DOHH2 (cell line): ENCODE measurements at regions not wholly inside any gene's neighbourhood (a gene's known extent, or its start where the extent isn't known, plus 50 kb on each side); places are given as distances from the start of the nearest gene placed in this dataset.

Experiments
- H3F3A ChIP-seq: fragments of 200-600 bp; sonication (generic), shearing (Covaris generic); 2 replicates; pipeline ENCODE4 v1.6.0; 2016; ENCODE audit warnings: antibody characterized with exemption, mild to moderate bottlenecking; ENCODE audit not compliant: control insufficient read depth, insufficient read depth
- H3K27ac ChIP-seq: fragments of 200-600 bp; sonication (generic); 2 replicates; pipeline ENCODE4 v1.5.1; 2014; ENCODE audit warnings: low read depth, mild to moderate bottlenecking, low read length, moderate library complexity
- H3K27me3 ChIP-seq: fragments of 200-600 bp; sonication (generic); 2 replicates; pipeline ENCODE4 v1.6.1; 2014; ENCODE audit warnings: mild to moderate bottlenecking, low read length, mixed read lengths; ENCODE audit not compliant: control insufficient read depth
- H3K36me3 ChIP-seq: fragments of 200-600 bp; sonication (generic); 2 replicates; pipeline ENCODE4 v1.6.1; 2014; ENCODE audit warnings: mild to moderate bottlenecking, low read length, moderate library complexity, mixed read lengths; ENCODE audit not compliant: control insufficient read depth
- H3K4me1 ChIP-seq: fragments of 200-600 bp; sonication (generic); 2 replicates; pipeline ENCODE4 v1.6.1; 2014; ENCODE audit warnings: mild to moderate bottlenecking, low read length, mixed read lengths; ENCODE audit not compliant: control insufficient read depth
- H3K4me2 ChIP-seq: fragments of 200-600 bp; sonication (generic); 2 replicates; pipeline ENCODE4 v1.6.0; 2014; ENCODE audit warnings: mild to moderate bottlenecking, low read length, moderate library complexity
- H3K4me3 ChIP-seq: fragments of 200-600 bp; sonication (generic); 2 replicates; pipeline ENCODE4 v1.5.1; 2014; ENCODE audit warnings: mild to moderate bottlenecking, low read length, mixed read lengths
- H3K79me2 ChIP-seq: fragments of 200-600 bp; sonication (generic); 2 replicates; pipeline ENCODE4 v1.6.1; 2014; ENCODE audit warnings: mild to moderate bottlenecking, low read length, mixed read lengths; ENCODE audit not compliant: control insufficient read depth
- H3K9me2 ChIP-seq: fragments of 200-600 bp; sonication (generic); replicated peaks from 2 replicates; pipeline ENCODE4 v1.6.1; 2014; ENCODE audit warnings: mild to moderate bottlenecking, low read length, mixed read lengths; ENCODE audit not compliant: control insufficient read depth
- H3K9me3 ChIP-seq: fragments of 200-600 bp; sonication (generic); 2 replicates; pipeline ENCODE4 v1.6.1; 2014; ENCODE audit warnings: antibody characterized with exemption, low read length, mixed read lengths; ENCODE audit not compliant: control insufficient read depth, insufficient read depth
- H4K20me1 ChIP-seq: fragments of 200-600 bp; sonication (generic); 2 replicates; pipeline ENCODE4 v1.6.0; 2014; ENCODE audit warnings: low read depth, mild to moderate bottlenecking, antibody characterized with exemption, low read length, moderate library complexity; ENCODE audit not compliant: control insufficient read depth, insufficient read depth
- EZH2phosphoT487 ChIP-seq: fragments of 200-600 bp; sonication (generic); IDR thresholded peaks from 2 replicates; pipeline ENCODE4 v1.6.1; 2017; ENCODE audit warnings: borderline replicate concordance, mild to moderate bottlenecking, antibody characterized with exemption, low read length, moderate library complexity, mixed read lengths
- TF ChIP-seq, protein P1 (sequence below): fragments of 200-600 bp; sonication (generic); IDR thresholded peaks from one replicate; pipeline ENCODE4 v1.5.1; 2014; ENCODE audit warnings: antibody characterized with exemption, mild to moderate bottlenecking, low read depth, low read length; ENCODE audit not compliant: poor library complexity, severe bottlenecking

DNA sequence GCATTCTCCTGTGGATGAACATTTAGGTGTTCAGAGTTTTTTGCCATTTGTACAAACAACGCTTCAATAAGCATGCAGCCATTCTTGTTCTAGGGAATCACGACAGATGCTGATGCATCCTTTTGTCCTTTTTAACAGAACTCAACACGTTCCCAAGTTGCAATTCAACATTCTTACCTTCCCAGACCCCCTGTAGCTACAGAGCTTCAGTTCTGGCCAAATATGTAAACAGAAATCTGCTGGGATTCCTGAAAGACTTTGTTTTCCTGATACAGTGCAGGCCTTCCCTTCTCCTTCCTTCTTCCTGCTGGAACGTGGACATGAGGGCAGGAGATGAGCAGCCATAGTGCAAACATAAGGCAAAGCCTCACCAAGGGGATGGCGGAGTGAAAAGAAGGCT lies 59.1 kb upstream of the SPATA12 start:
- H3K9me2 ChIP-seq: no peaks in the 10 kb centered on the region
- H3K9me3 ChIP-seq: no peaks in the 10 kb centered on the region
- TF ChIP-seq, protein P1, sequence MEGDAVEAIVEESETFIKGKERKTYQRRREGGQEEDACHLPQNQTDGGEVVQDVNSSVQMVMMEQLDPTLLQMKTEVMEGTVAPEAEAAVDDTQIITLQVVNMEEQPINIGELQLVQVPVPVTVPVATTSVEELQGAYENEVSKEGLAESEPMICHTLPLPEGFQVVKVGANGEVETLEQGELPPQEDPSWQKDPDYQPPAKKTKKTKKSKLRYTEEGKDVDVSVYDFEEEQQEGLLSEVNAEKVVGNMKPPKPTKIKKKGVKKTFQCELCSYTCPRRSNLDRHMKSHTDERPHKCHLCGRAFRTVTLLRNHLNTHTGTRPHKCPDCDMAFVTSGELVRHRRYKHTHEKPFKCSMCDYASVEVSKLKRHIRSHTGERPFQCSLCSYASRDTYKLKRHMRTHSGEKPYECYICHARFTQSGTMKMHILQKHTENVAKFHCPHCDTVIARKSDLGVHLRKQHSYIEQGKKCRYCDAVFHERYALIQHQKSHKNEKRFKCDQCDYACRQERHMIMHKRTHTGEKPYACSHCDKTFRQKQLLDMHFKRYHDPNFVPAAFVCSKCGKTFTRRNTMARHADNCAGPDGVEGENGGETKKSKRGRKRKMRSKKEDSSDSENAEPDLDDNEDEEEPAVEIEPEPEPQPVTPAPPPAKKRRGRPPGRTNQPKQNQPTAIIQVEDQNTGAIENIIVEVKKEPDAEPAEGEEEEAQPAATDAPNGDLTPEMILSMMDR: no peak
- no peak for TF ChIP-seq EZH2phosphoT487
- no peaks in the 10 kb centered on the region for H3K4me1 ChIP-seq
- H3K36me3 ChIP-seq: no peaks in the 10 kb centered on the region
- no peaks in the 10 kb centered on the region for H3K79me2 ChIP-seq
- no peak overlapping the region for H3K4me3 ChIP-seq
- H4K20me1 ChIP-seq: no peaks in the 10 kb centered on the region
- H3F3A ChIP-seq: no peaks in the 10 kb centered on the region
- no peak overlapping the region for H3K4me2 ChIP-seq
- no peaks in the 10 kb centered on the region for H3K27me3 ChIP-seq
- no peak overlapping the region for H3K27ac ChIP-seq

DNA sequence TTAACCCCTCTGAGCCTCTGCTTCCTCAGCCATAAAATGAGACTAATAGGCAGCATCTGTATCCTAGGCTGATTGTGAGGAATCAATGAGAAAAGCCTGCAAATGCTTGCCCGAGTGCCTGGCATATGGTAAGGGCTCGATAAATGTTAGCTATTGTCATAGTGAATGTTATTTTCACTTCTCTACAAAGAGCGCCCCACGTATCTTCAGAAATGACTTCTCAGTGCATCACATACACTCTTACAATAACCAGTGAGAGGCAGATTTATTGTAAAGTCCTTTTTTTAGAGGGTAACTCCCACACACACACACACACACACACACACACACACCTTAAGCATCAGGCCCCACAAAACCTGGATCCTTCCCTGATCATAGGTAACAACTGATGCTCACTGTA lies 60.5 kb upstream of the SPATA12 start:
- Histone ChIP-seq H3K9me3 (no peaks in the 10 kb centered on the region), H3K4me2 (no peak overlapping the region), H4K20me1 (no peaks in the 10 kb centered on the region), H3K4me1 (no peaks in the 10 kb centered on the region), H3K9me2 (no peaks in the 10 kb centered on the region), H3K4me3 (no peak overlapping the region), H3K36me3 (no peaks in the 10 kb centered on the region), H3K27ac (no peak overlapping the region), H3F3A (no peaks in the 10 kb centered on the region), H3K27me3 (no peaks in the 10 kb centered on the region), H3K79me2 (no peaks in the 10 kb centered on the region)
- TF ChIP-seq, protein P1: no peak
- TF ChIP-seq EZH2phosphoT487: no peak

DNA sequence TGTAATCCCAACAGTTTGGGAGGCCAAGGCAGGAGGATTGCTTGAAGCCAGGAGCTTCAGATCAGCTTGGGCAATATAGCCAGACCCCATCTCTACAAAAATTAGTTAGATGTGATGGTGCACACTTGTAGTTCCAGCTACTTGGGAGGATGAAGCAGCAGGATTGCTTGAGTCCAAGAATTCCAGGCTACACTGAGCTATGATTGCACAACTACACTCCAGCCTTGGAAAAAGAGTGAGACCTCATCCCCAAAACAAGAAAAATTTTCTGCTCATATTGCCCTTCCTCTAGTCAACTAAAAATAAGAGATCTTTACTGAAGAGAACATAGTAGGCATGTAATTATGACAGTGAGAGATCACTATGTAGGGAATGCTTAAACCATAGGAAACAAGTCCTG lies 60.9 kb upstream of the SPATA12 start:
- H3K4me1 ChIP-seq: no peaks in the 10 kb centered on the region
- H3K27me3 ChIP-seq: no peaks in the 10 kb centered on the region
- H3K4me3 ChIP-seq: no peak overlapping the region
- TF ChIP-seq, protein P1: no peak
- TF ChIP-seq EZH2phosphoT487: no peak
- no peaks in the 10 kb centered on the region for H3K9me3 ChIP-seq
- no peaks in the 10 kb centered on the region for H3K36me3 ChIP-seq
- H3K4me2 ChIP-seq: no peak overlapping the region
- H3F3A ChIP-seq: no peaks in the 10 kb centered on the region
- no peaks in the 10 kb centered on the region for H3K79me2 ChIP-seq
- H3K9me2 ChIP-seq: no peaks in the 10 kb centered on the region
- H4K20me1 ChIP-seq: no peaks in the 10 kb centered on the region
- H3K27ac ChIP-seq: no peak overlapping the region

DNA sequence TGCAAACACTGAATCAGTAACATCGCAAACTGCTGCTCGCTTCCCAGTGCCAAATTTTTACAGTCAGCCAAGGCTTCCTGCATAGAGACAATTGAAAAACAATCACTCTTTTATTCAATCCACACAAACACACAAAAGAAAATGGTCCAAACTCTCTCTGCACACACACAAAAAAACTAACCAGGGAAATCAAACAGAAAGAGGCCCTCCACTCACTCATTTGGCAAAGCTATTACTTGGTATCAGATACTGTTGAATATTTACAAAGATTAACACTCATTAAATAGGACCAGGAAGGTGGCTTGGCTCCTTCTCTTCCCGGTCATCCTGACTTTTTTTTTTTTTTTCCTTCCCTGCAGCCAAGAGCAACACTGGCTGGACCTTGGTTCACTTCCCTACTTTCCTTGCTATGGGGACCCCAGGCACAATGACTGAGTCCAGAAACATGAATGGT lies 62.4 kb upstream of the SPATA12 start:
- Histone ChIP-seq H3K9me2 (no peaks in the 10 kb centered on the region), H4K20me1 (no peaks in the 10 kb centered on the region), H3K4me2 (no peak overlapping the region), H3K27ac (no peak overlapping the region), H3K36me3 (no peaks in the 10 kb centered on the region), H3F3A (no peaks in the 10 kb centered on the region), H3K4me3 (no peak overlapping the region), H3K4me1 (no peaks in the 10 kb centered on the region), H3K27me3 (no peaks in the 10 kb centered on the region), H3K9me3 (no peaks in the 10 kb centered on the region), H3K79me2 (no peaks in the 10 kb centered on the region)
- TF ChIP-seq EZH2phosphoT487: no peak
- TF ChIP-seq, protein P1: no peak
